RWPE2 (cell line): ENCODE measurements at regions not wholly inside any gene's neighbourhood (a gene's known extent, or its start where the extent isn't known, plus 50 kb on each side); places are given as distances from the start of the nearest gene placed in this dataset.

ENCODE experiments used
- ATAC-seq: fragments of 200-7000 bp; cut with Tn5 transposase; 3 replicates; pipeline ENCODE4 v1.9.1; 2021; ENCODE audit warnings: low read depth
- DNase-seq: peaks from one replicate; pipeline ENCODE4 v3.0.0-alpha.2; 2020; ENCODE audit warnings: low spot score
- H3K27ac ChIP-seq: fragments of 450-650 bp; 2 replicates; pipeline ENCODE4 v1.5.1; 2017; ENCODE audit warnings: mild to moderate bottlenecking; ENCODE audit not compliant: poor library complexity, severe bottlenecking
- H3K27me3 ChIP-seq: fragments of 250-450 bp; sonication (Bioruptor Pico); 2 replicates; pipeline ENCODE4 v1.5.1; 2021; ENCODE audit warnings: mild to moderate bottlenecking, moderate library complexity; ENCODE audit not compliant: insufficient read depth, poor library complexity, severe bottlenecking
- H3K36me3 ChIP-seq: fragments of 250-450 bp; sonication (Bioruptor Pico); 2 replicates; pipeline ENCODE4 v1.5.1; 2020; ENCODE audit warnings: low read depth, mild to moderate bottlenecking, moderate library complexity
- H3K4me1 ChIP-seq: fragments of 250-450 bp; sonication (Bioruptor Pico); 2 replicates; pipeline ENCODE4 v1.5.1; 2021; ENCODE audit warnings: mild to moderate bottlenecking, moderate library complexity; ENCODE audit not compliant: insufficient read depth, poor library complexity, severe bottlenecking
- H3K4me3 ChIP-seq: fragments of 250-450 bp; sonication (Bioruptor Pico); 2 replicates; pipeline ENCODE4 v1.5.1; 2021; ENCODE audit warnings: mild to moderate bottlenecking, moderate library complexity; ENCODE audit not compliant: severe bottlenecking
- H3K9me3 ChIP-seq: fragments of 250-450 bp; sonication (Bioruptor Pico); 2 replicates; pipeline ENCODE4 v1.5.1; 2021; ENCODE audit warnings: mild to moderate bottlenecking, moderate library complexity; ENCODE audit not compliant: severe bottlenecking
- CTCF ChIP-seq: fragments of 450-650 bp; IDR thresholded peaks from one replicate; pipeline ENCODE4 v1.5.1; 2017; ENCODE audit warnings: mild to moderate bottlenecking, moderate library complexity; ENCODE audit not compliant: poor library complexity, severe bottlenecking

DNA sequence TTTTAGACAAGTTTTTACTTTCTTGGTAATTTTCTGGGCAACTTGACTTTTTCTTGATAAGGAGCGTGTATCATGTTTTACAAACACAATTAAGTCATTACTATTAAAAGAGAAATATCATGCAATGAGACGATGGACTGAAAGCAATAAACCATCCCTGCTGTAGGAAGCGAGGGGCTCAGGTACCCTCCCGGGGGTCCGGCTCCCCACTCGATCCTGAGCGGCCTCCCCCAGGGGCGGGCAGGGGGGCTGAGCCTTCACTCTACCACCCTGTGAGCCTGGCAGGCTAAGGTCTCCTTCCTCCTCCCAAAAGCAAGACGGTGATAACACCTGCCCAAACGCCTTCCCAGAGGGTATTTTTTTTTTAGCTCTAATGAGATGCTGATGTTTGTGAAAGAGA, 51.8 kb upstream of the ADGRA1 start:
- H3K27ac ChIP-seq: no peak overlapping the region
- H3K36me3 ChIP-seq: no peaks in the 10 kb centered on the region
- no peaks in the 10 kb centered on the region for H3K4me1 ChIP-seq
- no peak for TF ChIP-seq CTCF
- no peaks in the 10 kb centered on the region for H3K9me3 ChIP-seq
- peaks cover 78% of the 10 kb centered on the region for H3K27me3 ChIP-seq
- no peak overlapping the region for H3K4me3 ChIP-seq
- ATAC-seq (no peak), DNase-seq (no peak)

- Histone ChIP-seq H3K36me3 (no peaks in the 10 kb centered on the region), H3K9me3 (no peaks in the 10 kb centered on the region), H3K27me3 (peaks cover 75% of the 10 kb centered on the region), H3K27ac (no peak overlapping the region), H3K4me3 (no peak overlapping the region), H3K4me1 (no peaks in the 10 kb centered on the region)
- no peak for DNase-seq
- ATAC-seq: no peak
- TF ChIP-seq CTCF: no peak
Observed at GRCh38 chr10:133034762-133035161, 53.0 kb upstream of the ADGRA1 start.

GRCh38 chr10:133034092-133034491, 53.6 kb upstream of the ADGRA1 start:
- Histone ChIP-seq H3K4me1 (no peaks in the 10 kb centered on the region), H3K27me3 (peaks cover 73% of the 10 kb centered on the region), H3K4me3 (no peak overlapping the region), H3K9me3 (no peaks in the 10 kb centered on the region), H3K27ac (no peak overlapping the region), H3K36me3 (no peaks in the 10 kb centered on the region)
- ATAC-seq (no peak), DNase-seq (no peak)
- TF ChIP-seq CTCF: no peak

DNA sequence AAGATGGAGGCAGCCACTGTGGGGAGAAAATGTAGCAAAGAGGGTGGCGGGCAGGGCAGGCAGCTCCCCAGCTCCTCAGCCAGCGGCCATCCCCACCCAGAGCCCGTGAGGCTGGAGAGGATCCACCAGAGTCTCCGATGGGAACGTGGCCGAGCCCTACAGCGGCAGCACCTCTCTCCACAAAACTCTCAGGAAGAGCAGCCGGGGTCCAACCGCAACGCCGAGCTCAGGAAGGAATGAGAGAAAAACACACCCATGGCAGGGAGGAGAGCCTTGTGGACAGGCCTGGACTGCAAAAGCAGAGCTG, 54.0 kb upstream of the ADGRA1 start:
- Histone ChIP-seq H3K4me3 (no peak overlapping the region), H3K36me3 (no peaks in the 10 kb centered on the region), H3K4me1 (no peaks in the 10 kb centered on the region), H3K9me3 (no peaks in the 10 kb centered on the region), H3K27me3 (peaks cover 73% of the 10 kb centered on the region), H3K27ac (no peak overlapping the region)
- ATAC-seq (no peak), DNase-seq (no peak)
- no peak for TF ChIP-seq CTCF

- no peaks in the 10 kb centered on the region for H3K9me3 ChIP-seq
- no peaks in the 10 kb centered on the region for H3K4me1 ChIP-seq
- ATAC-seq (no peak), DNase-seq (no peak)
- peaks cover 68% of the 10 kb centered on the region for H3K27me3 ChIP-seq
- no peak overlapping the region for H3K4me3 ChIP-seq
- H3K27ac ChIP-seq: no peak overlapping the region
- no peak for TF ChIP-seq CTCF
- H3K36me3 ChIP-seq: no peaks in the 10 kb centered on the region
Observed at GRCh38 chr10:133032976-133033741, 54.6 kb upstream of the ADGRA1 start.
